ENCODE measurements at regions not wholly inside any gene's neighbourhood (a gene's known extent, or its start where the extent isn't known, plus 50 kb on each side); places are given as distances from the start of the nearest gene placed in this dataset.

- TF ChIP-seq CTCF (conservative IDR thresholded peaks at IDR 0.05; ENCODE audit: low read depth, low read length): no peak
- DNase-seq (ENCODE audit: low read depth): no peak
- no peak overlapping the region for H3K4me3 ChIP-seq (ENCODE audit: low read depth, low read length)
Observed at GRCh38 chr13:30844548-30845296, 61.3 kb upstream of the MEDAG start.

- DNase-seq (ENCODE audit: low read depth): no peak
- H3K4me3 ChIP-seq (ENCODE audit: low read depth, low read length): no peak overlapping the region
- TF ChIP-seq CTCF (conservative IDR thresholded peaks at IDR 0.05; ENCODE audit: low read depth, low read length): no peak
Observed at GRCh38 chr13:30845297-30846214, 60.5 kb upstream of the MEDAG start.

GRCh38 chr13:30846311-30846710 lies 59.8 kb upstream of the MEDAG start:
- DNase-seq (ENCODE audit: low read depth): no peak
- H3K4me3 ChIP-seq (ENCODE audit: low read depth, low read length): no peak overlapping the region
- no peak for TF ChIP-seq CTCF (conservative IDR thresholded peaks at IDR 0.05; ENCODE audit: low read depth, low read length)

- no peak for TF ChIP-seq CTCF (conservative IDR thresholded peaks at IDR 0.05; ENCODE audit: low read depth, low read length)
- no peak overlapping the region for H3K4me3 ChIP-seq (ENCODE audit: low read depth, low read length)
- no peak for DNase-seq (ENCODE audit: low read depth)
Observed at GRCh38 chr13:30846866-30847265, 59.2 kb upstream of the MEDAG start.

- no peak overlapping the region for H3K4me3 ChIP-seq (ENCODE audit: low read depth, low read length)
- DNase-seq (ENCODE audit: low read depth): no peak
- TF ChIP-seq CTCF (conservative IDR thresholded peaks at IDR 0.05; ENCODE audit: low read depth, low read length): no peak
Observed at GRCh38 chr13:30847650-30848307, 58.3 kb upstream of the MEDAG start.

GRCh38 chr13:30848332-30849027 lies 57.6 kb upstream of the MEDAG start:
- no peak for DNase-seq (ENCODE audit: low read depth)
- H3K4me3 ChIP-seq (ENCODE audit: low read depth, low read length): no peak overlapping the region
- TF ChIP-seq CTCF (conservative IDR thresholded peaks at IDR 0.05; ENCODE audit: low read depth, low read length): no peak
